ENCODE measurements at regions not wholly inside any gene's neighbourhood (a gene's known extent, or its start where the extent isn't known, plus 50 kb on each side); places are given as distances from the start of the nearest gene placed in this dataset.

DNA sequence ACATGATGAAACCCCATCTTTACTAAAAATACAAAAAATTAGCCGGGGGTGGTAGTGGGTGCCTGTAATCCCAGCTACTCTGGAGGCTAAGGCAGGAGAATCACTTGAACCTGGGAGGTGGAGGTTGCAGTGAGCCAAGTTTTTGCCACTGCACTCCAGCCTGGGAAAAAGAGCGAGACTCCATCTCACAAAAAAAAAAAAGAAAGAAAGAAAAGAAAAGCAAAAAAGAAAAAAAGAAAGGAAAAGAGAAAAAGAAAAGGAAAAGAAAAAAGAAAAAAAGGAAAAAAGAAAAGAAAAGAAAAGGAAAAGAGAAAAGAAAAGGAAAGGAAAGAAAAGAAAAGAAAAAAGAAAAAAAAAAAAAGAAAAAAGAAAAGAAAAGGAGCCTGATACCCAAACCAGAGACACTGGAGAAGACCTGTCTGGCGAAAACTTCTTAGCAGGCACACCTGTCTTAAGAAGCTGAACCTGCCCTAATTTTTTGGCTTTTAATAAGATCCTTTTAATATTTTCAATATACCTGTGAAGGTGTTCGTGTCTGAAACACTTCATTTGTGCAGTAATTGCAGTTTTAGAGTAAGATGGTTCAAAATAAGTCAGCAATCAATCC is 164.7 kb upstream of the IRX2 start:
- no peak overlapping the region for H3K4me3 ChIP-seq (ENCODE audit: severe bottlenecking)

DNA sequence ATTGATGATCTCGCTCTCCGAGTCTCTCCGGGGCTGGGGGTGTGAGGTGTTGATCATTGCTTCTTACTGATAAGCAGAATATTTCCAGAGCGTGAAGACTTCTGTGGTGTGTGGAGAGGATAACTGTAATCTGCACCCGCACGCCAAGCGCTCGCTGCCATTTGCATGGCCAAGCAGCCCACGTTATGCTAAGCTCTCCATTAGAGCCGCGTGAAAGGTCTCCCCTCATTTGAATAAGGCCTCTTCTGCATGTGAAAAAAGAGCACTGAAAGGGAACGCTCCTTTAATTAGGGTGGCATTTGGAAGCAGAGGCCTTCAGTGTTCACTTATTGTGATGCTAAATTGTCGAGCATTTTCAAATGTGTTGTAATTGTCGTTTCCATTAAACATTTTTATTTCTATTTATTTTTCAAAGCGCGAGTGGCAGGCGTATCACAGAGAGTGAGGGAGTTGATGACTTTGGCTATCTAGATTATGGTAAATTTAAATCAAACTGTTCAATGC is 163.6 kb upstream of the IRX2 start:
- Histone ChIP-seq H3K27ac (ENCODE audit: poor library complexity, severe bottlenecking) (no peak overlapping the region), H3K4me3 (ENCODE audit: severe bottlenecking) (no peak overlapping the region), H3K9me3 (ENCODE audit: severe bottlenecking) (no peaks in the 10 kb centered on the region), H3K36me3 (ENCODE audit: low read depth) (no peaks in the 10 kb centered on the region), H3K4me1 (ENCODE audit: insufficient read depth, poor library complexity, severe bottlenecking) (no peaks in the 10 kb centered on the region), H3K27me3 (ENCODE audit: insufficient read depth, poor library complexity, severe bottlenecking) (no peaks in the 10 kb centered on the region)
- no peak for DNase-seq (ENCODE audit: low spot score)
- ATAC-seq (ENCODE audit: low read depth) = no peak
- TF ChIP-seq, protein P1, sequence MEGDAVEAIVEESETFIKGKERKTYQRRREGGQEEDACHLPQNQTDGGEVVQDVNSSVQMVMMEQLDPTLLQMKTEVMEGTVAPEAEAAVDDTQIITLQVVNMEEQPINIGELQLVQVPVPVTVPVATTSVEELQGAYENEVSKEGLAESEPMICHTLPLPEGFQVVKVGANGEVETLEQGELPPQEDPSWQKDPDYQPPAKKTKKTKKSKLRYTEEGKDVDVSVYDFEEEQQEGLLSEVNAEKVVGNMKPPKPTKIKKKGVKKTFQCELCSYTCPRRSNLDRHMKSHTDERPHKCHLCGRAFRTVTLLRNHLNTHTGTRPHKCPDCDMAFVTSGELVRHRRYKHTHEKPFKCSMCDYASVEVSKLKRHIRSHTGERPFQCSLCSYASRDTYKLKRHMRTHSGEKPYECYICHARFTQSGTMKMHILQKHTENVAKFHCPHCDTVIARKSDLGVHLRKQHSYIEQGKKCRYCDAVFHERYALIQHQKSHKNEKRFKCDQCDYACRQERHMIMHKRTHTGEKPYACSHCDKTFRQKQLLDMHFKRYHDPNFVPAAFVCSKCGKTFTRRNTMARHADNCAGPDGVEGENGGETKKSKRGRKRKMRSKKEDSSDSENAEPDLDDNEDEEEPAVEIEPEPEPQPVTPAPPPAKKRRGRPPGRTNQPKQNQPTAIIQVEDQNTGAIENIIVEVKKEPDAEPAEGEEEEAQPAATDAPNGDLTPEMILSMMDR (IDR thresholded peaks at IDR 0.05; ENCODE audit: poor library complexity, severe bottlenecking) = no peak

More for the DNA sequence above, 164.7 kb upstream of the IRX2 start:
- H3K27me3 ChIP-seq (ENCODE audit: insufficient read depth, poor library complexity, severe bottlenecking) = no peaks in the 10 kb centered on the region
- TF ChIP-seq, protein P1 (IDR thresholded peaks at IDR 0.05; ENCODE audit: poor library complexity, severe bottlenecking) = no peak
- ATAC-seq (ENCODE audit: low read depth) (no peak), DNase-seq (ENCODE audit: low spot score) (no peak)
- no peaks in the 10 kb centered on the region for H3K36me3 ChIP-seq (ENCODE audit: low read depth)
- no peaks in the 10 kb centered on the region for H3K9me3 ChIP-seq (ENCODE audit: severe bottlenecking)
- H3K27ac ChIP-seq (ENCODE audit: poor library complexity, severe bottlenecking) = no peak overlapping the region
- H3K4me1 ChIP-seq (ENCODE audit: insufficient read depth, poor library complexity, severe bottlenecking) = no peaks in the 10 kb centered on the region

DNA sequence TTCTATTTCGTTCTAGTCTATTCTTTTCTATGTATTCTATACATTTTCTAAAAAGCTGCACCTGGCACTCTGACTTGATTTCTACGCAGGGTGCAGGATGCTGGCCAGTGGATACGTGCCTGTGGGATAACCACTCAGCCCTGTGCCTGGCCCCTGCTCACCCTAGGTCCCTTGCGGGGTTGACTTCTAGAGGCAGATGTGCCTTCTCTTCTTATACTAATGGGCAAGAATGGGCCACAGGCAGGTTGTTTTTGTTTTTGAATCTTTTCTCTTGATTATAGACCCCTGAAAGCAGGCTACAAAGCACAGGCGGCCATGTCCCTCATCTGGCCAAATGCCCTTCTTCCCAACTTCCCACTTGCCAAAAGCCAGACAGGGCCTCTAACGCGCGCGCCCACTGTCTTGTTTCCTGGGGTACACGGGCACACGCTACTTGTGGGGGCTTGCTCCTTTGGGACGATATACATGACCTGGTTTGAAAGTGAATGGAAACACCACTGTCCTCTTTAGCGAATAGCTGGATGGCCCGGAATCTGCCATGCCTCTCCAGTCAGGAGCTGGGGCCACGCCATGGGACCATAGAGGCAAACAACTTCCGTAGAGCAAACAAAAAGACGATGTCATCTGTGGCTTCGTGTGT is 162.7 kb upstream of the IRX2 start:
- DNase-seq (ENCODE audit: low spot score) (no peak), ATAC-seq (ENCODE audit: low read depth) (no peak)
- Histone ChIP-seq H3K4me1 (ENCODE audit: insufficient read depth, poor library complexity, severe bottlenecking) (no peaks in the 10 kb centered on the region), H3K4me3 (ENCODE audit: severe bottlenecking) (no peak overlapping the region), H3K36me3 (ENCODE audit: low read depth) (no peaks in the 10 kb centered on the region), H3K9me3 (ENCODE audit: severe bottlenecking) (no peaks in the 10 kb centered on the region), H3K27me3 (ENCODE audit: insufficient read depth, poor library complexity, severe bottlenecking) (no peaks in the 10 kb centered on the region), H3K27ac (ENCODE audit: poor library complexity, severe bottlenecking) (no peak overlapping the region)
- TF ChIP-seq, protein P1 (IDR thresholded peaks at IDR 0.05; ENCODE audit: poor library complexity, severe bottlenecking) = no peak

DNA sequence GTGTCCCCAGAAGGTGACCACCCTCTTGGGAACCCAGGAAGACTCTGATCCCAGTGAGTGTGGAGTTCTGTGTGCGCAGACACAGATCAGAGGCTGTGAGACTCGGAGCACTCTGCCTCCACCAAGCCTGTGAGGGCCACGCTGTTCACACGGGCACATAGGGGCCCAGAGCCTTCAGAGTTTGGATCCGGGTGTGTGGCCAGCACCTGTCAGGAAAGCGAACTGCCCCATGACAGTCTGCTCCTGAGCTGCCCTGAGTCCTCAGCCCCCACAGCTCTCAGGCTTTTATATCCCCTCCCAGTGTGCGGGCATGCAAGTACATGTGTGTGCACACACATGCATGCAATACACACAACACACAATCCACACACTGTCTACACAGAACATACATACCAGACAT is 161.8 kb upstream of the IRX2 start:
- no peak overlapping the region for H3K27ac ChIP-seq (ENCODE audit: poor library complexity, severe bottlenecking)
- ATAC-seq (ENCODE audit: low read depth) (no peak), DNase-seq (ENCODE audit: low spot score) (no peak)
- TF ChIP-seq, protein P1 (IDR thresholded peaks at IDR 0.05; ENCODE audit: poor library complexity, severe bottlenecking) = no peak
- no peaks in the 10 kb centered on the region for H3K9me3 ChIP-seq (ENCODE audit: severe bottlenecking)
- no peak overlapping the region for H3K4me3 ChIP-seq (ENCODE audit: severe bottlenecking)
- H3K4me1 ChIP-seq (ENCODE audit: insufficient read depth, poor library complexity, severe bottlenecking) = no peaks in the 10 kb centered on the region
- H3K36me3 ChIP-seq (ENCODE audit: low read depth) = no peaks in the 10 kb centered on the region
- H3K27me3 ChIP-seq (ENCODE audit: insufficient read depth, poor library complexity, severe bottlenecking) = no peaks in the 10 kb centered on the region

DNA sequence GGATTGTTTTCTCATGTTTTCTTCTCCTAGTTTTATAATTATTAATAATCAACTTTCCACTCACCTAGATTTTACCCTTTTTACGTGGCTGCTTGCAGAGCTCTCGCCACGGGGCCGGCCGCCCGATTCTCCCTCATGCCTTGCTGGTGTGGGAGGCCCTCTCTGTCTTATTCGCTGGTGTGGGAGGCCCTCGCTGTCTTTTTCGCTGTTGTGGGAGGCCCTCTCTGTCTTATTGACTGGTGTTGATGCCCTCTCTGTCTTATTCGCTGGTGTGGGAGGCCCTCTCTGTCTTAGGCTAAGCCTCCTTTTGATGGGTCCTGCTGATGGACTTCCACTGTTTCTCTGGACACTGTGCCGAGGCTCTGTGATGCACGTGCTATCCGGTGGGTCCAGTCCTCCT is 161.3 kb upstream of the IRX2 start:
- ATAC-seq (ENCODE audit: low read depth) (no peak), DNase-seq (ENCODE audit: low spot score) (no peak)
- Histone ChIP-seq H3K9me3 (ENCODE audit: severe bottlenecking) (no peaks in the 10 kb centered on the region), H3K4me3 (ENCODE audit: severe bottlenecking) (no peak overlapping the region), H3K36me3 (ENCODE audit: low read depth) (no peaks in the 10 kb centered on the region), H3K4me1 (ENCODE audit: insufficient read depth, poor library complexity, severe bottlenecking) (no peaks in the 10 kb centered on the region), H3K27me3 (ENCODE audit: insufficient read depth, poor library complexity, severe bottlenecking) (no peaks in the 10 kb centered on the region), H3K27ac (ENCODE audit: poor library complexity, severe bottlenecking) (no peak overlapping the region)
- TF ChIP-seq, protein P1 (IDR thresholded peaks at IDR 0.05; ENCODE audit: poor library complexity, severe bottlenecking) = no peak

All from RWPE2 (cell line).